ENCODE measurements at regions not wholly inside any gene's neighbourhood (a gene's known extent, or its start where the extent isn't known, plus 50 kb on each side); places are given as distances from the start of the nearest gene placed in this dataset.

DNA sequence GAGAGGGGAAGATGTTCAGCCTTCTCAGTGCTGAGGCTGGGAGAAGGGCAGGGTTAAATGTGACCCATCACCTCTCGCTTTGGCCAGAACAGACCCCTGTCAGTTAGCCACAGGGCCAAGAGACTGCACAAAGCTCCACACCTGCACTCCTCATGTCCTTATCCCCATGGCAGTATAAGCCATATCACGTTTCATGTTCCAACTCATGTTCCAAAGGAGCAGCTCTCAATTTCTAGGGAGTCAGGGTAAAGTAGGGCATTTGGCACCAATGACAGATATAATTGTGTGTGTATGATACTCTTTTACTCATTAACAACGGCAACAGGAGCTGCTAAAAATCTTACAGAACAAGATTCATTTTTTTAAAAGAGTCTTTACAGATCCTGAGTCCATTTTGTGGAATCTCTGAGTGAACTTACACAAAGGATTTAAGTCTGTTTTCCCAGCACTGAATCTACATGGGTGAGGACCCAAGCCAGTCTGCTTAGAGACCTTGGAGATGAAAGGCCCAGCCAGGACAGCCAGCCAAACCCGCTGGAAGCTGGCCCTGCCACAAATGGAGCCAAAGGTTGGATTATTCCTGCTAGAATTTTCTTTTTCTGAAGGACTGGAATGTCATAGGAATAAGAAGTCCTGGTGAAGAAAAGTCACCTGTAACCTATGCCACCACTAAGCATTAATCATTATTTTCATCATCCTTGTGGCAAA, 129.1 kb upstream of the SMAD1 start:
- TF ChIP-seq, protein P1, sequence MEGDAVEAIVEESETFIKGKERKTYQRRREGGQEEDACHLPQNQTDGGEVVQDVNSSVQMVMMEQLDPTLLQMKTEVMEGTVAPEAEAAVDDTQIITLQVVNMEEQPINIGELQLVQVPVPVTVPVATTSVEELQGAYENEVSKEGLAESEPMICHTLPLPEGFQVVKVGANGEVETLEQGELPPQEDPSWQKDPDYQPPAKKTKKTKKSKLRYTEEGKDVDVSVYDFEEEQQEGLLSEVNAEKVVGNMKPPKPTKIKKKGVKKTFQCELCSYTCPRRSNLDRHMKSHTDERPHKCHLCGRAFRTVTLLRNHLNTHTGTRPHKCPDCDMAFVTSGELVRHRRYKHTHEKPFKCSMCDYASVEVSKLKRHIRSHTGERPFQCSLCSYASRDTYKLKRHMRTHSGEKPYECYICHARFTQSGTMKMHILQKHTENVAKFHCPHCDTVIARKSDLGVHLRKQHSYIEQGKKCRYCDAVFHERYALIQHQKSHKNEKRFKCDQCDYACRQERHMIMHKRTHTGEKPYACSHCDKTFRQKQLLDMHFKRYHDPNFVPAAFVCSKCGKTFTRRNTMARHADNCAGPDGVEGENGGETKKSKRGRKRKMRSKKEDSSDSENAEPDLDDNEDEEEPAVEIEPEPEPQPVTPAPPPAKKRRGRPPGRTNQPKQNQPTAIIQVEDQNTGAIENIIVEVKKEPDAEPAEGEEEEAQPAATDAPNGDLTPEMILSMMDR (IDR thresholded peaks at IDR 0.05 in 8 of 11, conservative IDR thresholded peaks at IDR 0.05 in 3 of 11): no peak
- no peak for TF ChIP-seq POLR2AphosphoS5 (IDR thresholded peaks at IDR 0.05)
